ENCODE measurements at regions not wholly inside any gene's neighbourhood (a gene's known extent, or its start where the extent isn't known, plus 50 kb on each side); places are given as distances from the start of the nearest gene placed in this dataset.
"Not testable (repeated sequence)": the region's sequence is repeated elsewhere in the genome, so short reads cannot be mapped to it uniquely, and the experiment has no call there.

GRCh38 chr21:31455506-31455905, 111.4 kb upstream of the TIAM1 start:
- no peak for DNase-seq (ENCODE audit: low read depth in 2 of 2)

DNA sequence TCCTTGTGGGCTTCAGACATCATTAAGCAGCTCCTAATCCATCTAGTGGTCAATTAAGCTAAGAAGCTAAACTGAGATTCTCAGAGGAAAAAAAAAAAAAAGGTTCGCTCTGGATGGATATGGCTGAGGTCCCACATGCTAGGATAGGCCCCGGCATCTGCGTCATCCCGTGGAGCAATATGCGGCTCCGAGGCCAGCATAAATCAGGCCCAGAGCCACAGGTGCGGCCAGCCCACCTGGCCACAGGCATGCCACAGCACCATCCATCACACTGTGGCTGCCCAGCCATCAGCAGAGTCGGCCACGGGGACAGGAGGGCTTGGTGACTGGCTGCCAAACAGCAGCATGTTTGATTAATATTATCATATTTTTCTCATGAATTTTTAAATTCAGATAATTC, 106.9 kb upstream of the TIAM1 start:
- no peak for DNase-seq (ENCODE audit: low read depth in 2 of 2)

DNA sequence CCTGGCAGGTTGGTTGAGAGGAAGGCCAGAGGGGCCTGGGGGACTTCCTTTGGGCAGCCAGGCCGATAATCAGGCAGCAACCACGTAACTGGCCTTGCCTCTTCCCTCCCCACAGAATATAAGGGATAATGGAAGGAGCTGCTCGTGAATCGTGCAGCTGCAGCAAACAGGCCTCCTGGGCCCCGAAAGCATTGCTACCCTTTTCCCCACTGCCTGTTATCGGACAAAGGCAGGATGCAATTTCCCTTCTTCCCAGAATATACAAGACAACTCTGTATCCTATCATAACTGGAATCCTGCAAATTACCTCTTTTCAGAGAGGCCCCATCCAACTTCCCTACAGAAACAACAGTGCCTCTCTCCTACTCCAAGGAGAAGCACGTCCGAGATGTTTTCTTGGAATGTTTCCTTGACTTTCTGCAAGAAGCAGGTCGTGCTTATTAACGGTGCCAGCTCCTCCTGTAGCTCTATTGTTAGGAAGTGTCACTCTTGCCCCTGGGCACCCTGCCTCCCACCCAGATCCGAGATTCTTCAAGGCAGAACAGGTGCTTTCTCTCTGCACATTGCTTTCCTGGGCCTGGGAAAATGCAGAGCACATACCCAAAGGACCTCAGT, 106.0 kb upstream of the TIAM1 start:
- no peak for DNase-seq (ENCODE audit: low read depth in 2 of 2)

DNA sequence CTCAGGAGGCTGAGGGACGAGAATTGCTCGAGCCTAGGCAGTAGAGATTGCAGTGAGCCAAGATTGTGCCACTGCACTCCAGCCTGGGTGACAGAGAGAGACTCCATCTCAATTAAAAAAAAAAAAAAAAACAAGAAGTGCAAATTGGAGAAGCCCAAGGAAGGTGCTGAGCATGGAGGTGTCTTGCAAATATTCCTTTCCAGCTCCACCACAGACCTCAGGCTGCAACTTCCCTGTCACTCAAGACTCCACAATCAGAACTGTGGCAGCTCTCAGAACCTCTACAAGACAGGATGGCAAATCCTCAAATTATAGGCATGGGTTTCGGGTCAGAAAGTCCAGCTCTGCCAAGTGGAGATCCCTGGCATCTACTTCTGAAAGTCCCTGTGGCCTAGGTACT, 104.4 kb upstream of the TIAM1 start:
- DNase-seq (ENCODE audit: low read depth in 2 of 2): no peak

DNA sequence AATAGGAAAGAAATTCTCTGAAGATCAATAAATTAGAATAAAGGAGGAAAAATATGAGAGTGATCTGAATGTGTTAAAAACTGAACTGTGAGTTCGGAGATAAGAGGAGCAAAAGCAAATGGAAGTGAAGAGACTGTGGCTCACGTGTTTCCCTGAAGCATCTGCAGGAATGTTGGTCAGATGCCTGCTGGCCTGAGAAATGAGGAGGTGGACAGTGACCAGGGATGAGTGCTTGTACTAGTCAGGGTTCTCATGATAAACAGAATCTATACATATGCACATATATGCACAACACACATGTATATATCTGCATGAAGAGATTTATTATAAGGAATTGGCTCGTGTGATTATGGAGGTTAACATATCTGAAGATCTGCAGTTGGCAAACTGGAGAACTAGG, 103.4 kb upstream of the TIAM1 start:
- DNase-seq (ENCODE audit: low read depth in 2 of 2): no peak

GRCh38 chr21:31446226-31446855, 102.3 kb upstream of the TIAM1 start:
- peak in 1 of 2 donors; percentile 18 for DNase-seq (ENCODE audit: low read depth in 2 of 2)

DNA sequence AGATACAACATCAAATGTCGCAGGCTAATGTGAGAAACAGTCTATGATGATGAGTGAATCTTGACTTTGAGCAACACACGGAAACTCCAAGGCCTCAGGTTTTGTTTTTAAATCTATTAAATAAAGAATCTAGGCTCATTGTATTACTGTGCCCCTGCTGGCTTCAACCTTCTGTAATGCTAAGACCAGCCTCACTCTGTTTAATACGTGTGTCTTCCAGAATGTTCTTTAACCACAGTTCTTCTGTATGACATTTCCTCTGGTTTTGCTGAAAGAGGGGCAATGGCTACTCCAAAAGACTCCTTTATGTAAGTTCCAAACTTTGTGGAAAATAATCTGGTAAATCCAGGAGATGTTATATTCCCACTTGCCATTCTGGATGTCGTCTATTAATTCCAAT, 101.1 kb upstream of the TIAM1 start:
- no peak for DNase-seq (ENCODE audit: low read depth in 2 of 2)

- no peak for DNase-seq (ENCODE audit: low read depth in 2 of 2)
These were observed 99.9 kb upstream of the TIAM1 start for GRCh38 chr21:31443736-31444521.

DNA sequence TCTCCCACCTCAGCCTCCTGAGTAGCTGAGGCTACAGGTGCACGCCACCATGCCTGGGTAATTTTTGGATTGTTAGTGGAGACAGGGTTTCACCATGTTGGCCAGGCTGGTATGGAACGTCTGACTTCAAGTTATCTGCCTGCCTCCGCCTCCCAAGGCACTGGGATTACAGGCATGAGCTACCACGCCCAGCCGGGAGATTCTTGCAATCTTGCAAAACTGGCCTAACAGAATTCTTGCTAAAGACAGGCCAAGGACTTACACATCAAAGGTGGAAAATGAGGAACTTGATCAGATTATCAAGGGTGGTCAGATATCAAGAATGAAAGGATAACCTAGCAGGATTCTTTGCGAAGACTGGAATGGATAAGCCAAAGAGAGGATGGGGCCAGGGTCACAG, 98.3 kb upstream of the TIAM1 start:
- no peak for DNase-seq (ENCODE audit: low read depth in 2 of 2)

DNA sequence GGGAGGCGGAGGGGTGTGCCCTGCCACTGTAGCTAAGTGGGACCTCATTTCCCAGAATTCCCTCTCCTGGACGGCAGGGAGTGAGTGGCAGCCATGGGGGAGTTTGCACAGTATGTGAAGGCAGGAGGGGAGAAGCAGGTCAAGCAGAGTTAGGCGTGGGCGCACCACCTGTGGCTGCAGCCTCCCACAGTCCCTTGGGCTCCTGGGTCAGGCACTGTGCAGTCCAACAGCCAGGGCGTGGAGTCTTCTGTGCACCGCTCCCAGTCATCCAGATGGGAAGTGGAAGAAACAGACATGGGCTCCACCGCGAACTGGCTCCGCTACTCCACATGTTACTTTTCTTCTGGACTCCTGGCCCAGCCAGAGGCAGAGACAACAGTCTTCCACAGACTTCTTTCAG, 85.4 kb upstream of the TIAM1 start:
- no peak for DNase-seq (ENCODE audit: low read depth in 2 of 2)

GRCh38 chr21:31426235-31426797, 82.3 kb upstream of the TIAM1 start:
- DNase-seq (ENCODE audit: low read depth in 2 of 2): no peak

DNA sequence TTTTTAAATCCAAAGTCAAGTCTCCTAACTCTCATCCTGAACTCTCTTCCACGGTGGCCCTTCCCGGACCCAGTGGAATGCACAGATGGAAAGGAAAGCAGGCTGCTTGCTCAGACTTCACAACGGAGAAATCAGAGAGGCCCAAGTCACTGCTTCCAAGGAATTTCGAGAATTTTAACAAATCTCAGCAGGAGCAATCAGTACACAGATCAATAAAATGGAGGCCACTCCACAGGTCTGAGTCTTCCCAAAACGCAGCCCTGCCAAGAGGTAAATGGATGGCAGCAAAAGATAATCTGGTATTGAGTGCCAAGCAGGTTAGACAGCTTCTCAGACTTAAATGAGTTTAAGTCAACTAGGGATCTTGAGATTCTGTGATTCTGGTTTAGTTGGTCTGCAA, 81.1 kb upstream of the TIAM1 start:
- DNase-seq (ENCODE audit: low read depth in 2 of 2): no peak

DNA sequence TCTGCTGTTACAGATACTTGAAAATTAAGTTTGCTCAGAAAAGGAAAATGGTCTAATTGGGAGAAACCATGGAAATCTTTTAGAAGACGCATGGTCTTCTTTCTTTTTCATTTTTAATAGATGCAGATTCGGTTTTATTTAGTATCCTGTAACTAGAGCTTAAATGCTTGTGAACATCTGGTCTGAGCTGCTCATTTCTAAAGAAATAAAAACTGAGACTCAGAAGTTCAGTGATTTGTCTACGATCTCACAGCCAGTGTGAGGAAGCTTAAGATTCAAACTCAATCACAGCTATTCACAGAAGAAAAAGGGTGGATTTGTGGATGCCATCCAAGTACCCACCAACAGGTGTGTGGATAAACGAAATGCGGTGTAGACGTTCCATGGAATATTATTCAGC, 80.0 kb upstream of the TIAM1 start:
- no peak for DNase-seq (ENCODE audit: low read depth in 2 of 2)

GRCh38 chr21:31420988-31421387, 76.9 kb upstream of the TIAM1 start:
- DNase-seq (ENCODE audit: low read depth in 2 of 2): no peak

DNA sequence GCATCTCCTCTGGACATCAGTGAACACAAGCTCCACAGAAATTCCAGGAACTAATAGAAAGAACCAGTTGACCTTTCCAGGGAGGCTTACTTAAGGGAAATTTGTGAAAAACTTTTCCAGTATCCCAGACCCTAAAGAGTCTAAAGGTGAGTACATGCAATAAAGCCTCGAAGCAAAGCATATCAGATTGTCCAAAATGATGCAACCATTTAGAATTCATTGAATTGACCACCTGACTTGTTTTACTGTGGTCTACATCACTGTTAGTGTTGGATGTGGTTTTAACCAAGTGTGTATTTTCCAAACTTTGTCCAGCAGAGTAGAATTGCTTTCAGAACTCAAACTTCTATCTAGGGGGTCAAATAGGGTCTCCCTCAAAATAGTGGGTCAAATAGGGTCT, 76.3 kb upstream of the TIAM1 start:
- DNase-seq (ENCODE audit: low read depth in 2 of 2): no peak

GRCh38 chr21:31418377-31419001, 74.4 kb upstream of the TIAM1 start:
- no peak for DNase-seq (ENCODE audit: low read depth in 2 of 2)

DNA sequence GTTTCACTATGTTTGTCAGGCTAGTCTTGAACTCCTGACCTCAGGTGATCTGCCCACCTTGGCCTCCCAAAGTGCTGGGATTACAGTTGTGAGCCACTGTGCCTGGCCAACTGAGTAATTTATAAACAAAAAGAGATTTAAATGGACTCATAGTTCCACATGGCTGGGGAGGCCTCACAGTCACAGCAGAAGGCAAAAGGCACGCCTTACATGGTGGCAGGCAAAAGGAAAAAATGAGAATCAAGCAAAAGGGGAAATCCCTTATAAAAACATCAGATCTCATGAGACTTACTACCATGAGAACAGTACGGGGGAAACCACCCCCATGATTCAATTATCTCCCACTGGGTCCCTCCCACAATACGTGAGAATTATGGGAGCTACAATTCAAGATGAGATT, 73.2 kb upstream of the TIAM1 start:
- not testable (repeated sequence) for DNase-seq (ENCODE audit: low read depth in 2 of 2)

- DNase-seq (ENCODE audit: low read depth in 2 of 2): no peak
These were observed 72.4 kb upstream of the TIAM1 start for GRCh38 chr21:31416465-31416864.

GRCh38 chr21:31414263-31415000, 70.4 kb upstream of the TIAM1 start:
- no peak for DNase-seq (ENCODE audit: low read depth in 2 of 2)

- no peak for DNase-seq (ENCODE audit: low read depth in 2 of 2)
These were observed 69.6 kb upstream of the TIAM1 start for GRCh38 chr21:31413698-31414097.

GRCh38 chr21:31410499-31411131, 66.6 kb upstream of the TIAM1 start:
- no peak for DNase-seq (ENCODE audit: low read depth in 2 of 2)

Measured in stimulated activated CD8-positive, alpha-beta memory T cell treated with anti-CD3 and anti-CD28 coated beads, Interleukin-7, amount 100 ng/mL, for 1 hour (primary cell).